ENCODE measurements at regions not wholly inside any gene's neighbourhood (a gene's known extent, or its start where the extent isn't known, plus 50 kb on each side); places are given as distances from the start of the nearest gene placed in this dataset.

DNA sequence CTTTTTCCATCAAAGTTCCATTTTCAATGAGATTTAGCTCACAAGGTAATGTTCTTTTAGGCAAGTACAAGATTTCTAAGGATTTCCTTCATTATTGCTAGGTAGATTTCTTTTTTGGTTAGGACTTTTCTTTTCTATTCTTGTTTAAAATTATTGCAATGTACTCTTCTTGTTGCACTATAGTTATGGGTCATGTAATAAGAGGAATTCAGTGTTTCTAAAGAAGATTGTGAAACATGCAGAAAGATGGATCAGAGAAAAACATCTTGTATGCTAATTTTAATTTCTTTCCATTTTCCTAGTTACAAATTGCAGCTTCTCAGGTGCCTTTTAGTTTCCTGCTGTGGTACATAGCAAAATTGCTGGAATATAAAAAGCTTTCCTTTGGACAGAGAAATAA lies 56.1 kb downstream of the BTG1 start:
- DNase-seq, result no peak

GRCh38 chr12:92088805-92089204 lies 56.8 kb downstream of the BTG1 start:
- DNase-seq, result no peak

DNA sequence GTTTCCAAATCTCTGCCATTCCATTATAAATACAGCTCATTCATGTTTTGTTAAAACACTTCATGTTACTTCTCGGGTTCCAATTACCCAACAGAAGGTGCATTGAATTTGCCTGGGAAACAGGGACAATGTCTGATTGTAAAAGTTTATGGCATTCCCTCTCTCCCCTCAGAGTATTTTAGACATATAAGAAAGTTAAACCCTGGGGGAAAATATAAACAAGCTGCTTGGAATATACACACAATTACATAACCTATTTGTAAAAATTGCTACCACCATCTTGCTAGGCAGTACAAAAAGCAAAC lies 60.0 kb downstream of the BTG1 start:
- DNase-seq, result no peak

DNA sequence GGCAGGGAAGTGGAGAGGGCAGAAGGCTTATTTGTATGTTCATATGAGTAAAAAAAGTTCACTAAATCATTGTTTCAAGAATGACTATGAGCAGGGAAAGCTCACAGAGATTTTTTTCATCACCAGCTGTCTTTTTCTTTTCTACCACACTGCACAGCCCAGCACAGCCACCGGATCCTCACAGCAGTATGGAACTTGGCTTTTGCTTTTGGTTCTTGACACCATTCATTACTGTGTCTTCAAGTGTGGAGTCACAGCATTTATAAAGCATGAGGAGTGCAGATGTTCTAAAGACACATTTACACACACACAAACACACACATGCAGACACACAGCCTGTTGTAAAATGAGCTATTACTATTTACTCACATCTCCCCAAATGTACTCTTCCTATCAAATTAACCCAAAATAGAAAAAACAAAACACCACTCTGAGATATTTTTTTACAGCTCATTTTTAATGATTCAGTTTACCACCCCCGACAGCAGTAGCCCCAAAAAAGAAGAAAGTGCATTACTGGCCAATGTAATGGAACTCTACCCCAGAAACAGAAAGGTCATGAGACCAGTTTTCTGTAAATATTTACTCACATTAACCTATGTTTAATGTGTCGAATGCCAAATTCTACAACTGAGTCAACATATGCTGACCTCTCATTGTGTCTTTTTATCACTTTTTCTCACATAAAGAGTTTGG lies 60.5 kb downstream of the BTG1 start:
- DNase-seq, result no peak

- DNase-seq, result no peak
These were observed 64.7 kb downstream of the BTG1 start for GRCh38 chr12:92080911-92081285.

- DNase-seq, result no peak
These were observed 66.6 kb downstream of the BTG1 start for GRCh38 chr12:92079054-92079385.

GRCh38 chr12:92078167-92079053 lies 67.2 kb downstream of the BTG1 start:
- no peak for DNase-seq

GRCh38 chr12:92077530-92077929 lies 68.1 kb downstream of the BTG1 start:
- no peak for DNase-seq

DNA sequence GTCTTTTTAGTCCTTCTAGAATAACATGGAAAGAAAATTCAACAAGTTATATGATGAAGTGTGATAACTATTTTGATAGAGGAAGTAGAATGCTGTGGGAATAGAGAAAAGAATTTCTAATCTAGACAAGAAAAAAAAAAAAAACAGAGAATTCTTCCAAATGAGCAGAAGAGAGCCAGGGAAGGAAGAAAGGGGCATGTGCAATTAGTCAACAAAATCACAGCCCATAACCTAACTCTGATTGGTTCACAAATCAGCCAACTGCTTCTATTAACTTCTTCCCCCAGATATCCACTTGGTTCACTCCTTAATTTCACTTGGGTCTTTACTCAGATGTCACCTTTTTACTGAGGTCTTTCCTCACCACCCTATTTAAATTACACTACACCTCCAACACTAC lies 69.5 kb downstream of the BTG1 start:
- DNase-seq, result no peak

DNA sequence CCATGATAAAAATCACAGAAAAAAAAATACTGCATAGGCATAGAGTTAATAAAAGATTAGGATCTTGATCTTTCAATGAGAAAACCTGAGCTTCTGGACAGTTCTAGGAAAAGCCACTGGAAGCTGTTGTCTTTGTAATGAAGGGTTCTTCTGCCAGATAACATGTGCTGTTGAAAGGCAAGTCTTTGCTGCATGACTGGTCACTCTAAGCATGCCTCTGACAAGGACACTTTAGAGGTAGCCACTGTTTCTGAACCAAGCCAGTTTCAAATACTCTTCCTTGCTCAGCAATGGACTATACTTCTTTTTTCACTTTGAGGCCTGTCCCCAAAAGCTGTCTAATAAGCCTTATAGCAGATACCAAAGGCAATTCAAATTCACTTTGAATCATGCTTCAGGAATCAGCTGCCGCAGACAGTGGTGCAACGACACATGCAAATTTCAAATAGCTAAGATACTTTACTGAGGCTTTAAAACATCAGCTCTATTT lies 70.2 kb downstream of the BTG1 start:
- DNase-seq, result no peak

DNA sequence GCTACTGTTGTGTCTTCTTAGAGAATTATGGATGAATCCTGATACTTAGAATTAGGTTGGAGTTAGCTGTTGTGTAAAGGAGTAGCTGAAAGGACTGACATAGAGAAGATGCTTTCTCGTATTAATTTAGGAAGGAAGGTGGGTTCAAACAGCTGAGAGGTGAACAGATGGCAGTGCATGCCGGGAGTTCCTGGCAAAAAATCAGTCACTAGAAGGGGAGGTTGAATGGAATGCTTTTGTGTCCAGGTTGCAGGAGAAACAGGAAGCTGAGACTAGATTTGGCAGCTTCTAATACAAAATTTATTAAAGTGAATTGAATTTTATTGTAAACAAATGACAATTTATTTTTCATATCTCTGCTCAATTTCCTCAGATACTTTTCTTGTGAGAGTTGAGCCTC lies 70.8 kb downstream of the BTG1 start:
- DNase-seq, result no peak

DNA sequence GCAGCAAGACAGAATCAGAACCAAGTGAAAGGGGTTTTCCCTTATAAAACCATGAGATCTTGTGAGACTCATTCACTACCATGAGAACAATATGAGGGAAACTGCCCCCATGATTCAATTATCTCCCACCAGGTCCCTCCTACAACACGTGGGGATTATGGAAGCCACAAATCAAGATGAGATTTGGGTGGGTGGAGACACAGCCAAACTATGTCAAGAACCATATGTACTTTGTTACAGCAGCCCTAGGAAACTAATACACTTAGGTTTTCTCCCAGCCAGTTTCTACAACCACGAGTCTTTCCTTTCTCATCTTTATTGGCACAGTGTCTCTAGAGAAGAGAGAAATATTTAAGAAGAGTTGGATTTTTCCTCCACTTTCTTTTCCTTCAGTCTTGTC lies 72.6 kb downstream of the BTG1 start:
- no peak for DNase-seq

GRCh38 chr12:92072112-92072511 lies 73.5 kb downstream of the BTG1 start:
- no peak for DNase-seq

DNA sequence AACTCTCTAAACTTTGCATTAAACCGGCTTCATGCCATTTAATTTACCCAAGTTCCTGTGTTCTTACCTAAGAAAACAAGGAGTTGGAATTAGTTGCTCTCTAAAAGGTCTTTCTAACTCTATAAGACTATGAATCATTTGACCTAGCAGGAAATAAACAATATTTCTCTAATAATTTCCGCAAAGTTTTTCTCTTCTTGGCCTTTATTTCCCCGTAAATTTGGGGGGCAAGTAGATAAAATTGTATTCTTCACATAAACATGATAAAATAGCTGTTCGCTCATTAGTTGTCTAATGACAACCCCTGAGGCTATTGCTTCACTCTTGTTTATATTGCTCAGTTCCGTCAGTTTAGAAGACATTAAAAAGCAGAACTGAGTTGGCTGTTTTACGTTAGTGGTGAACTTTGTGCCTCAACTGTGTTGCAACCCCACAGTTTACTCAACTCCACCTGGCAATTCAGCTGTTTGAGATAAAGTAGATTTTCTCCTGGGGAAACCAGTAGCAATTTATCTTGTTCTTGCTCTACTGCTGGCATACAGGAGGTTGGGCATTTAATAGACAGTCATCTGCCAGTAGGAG lies 74.7 kb downstream of the BTG1 start:
- DNase-seq, result no peak

GRCh38 chr12:92070054-92070863 lies 75.4 kb downstream of the BTG1 start:
- DNase-seq, result no peak

GRCh38 chr12:92068459-92068858 lies 77.2 kb downstream of the BTG1 start:
- DNase-seq, result no peak

GRCh38 chr12:92065639-92066038 lies 80.0 kb downstream of the BTG1 start:
- no peak for DNase-seq

GRCh38 chr12:92065018-92065499 lies 80.6 kb downstream of the BTG1 start:
- DNase-seq, result no peak

- no peak for DNase-seq
These were observed 81.2 kb downstream of the BTG1 start for GRCh38 chr12:92064422-92064821.

- DNase-seq, result no peak
These were observed 82.0 kb downstream of the BTG1 start for GRCh38 chr12:92063641-92064040.

- DNase-seq, result no peak
These were observed 82.8 kb downstream of the BTG1 start for GRCh38 chr12:92062539-92063493.

DNA sequence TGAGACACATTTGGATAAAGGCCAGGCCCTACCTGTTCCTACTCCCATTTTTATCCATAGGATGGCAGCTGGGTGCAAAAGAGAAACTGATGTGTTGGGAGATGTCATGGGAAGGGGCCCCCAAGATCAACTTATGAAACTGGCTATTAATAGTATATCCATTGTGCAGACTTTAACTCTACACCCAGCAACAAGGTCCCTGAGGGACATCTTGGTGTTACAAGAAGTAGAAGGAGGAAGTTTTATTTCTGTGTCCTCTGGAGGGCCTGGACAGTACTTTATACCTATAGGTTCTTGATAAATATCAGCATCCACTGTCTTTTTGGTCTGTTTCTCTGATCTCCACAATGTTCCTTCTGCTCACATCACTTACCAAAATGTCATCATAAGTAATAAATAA lies 84.6 kb downstream of the BTG1 start:
- no peak for DNase-seq

Data from stimulated activated CD8-positive, alpha-beta memory T cell treated with anti-CD3 and anti-CD28 coated beads, Interleukin-4, amount 100 ng/mL, for 48 hours (primary cell).